ENCODE measurements at regions not wholly inside any gene's neighbourhood (a gene's known extent, or its start where the extent isn't known, plus 50 kb on each side); places are given as distances from the start of the nearest gene placed in this dataset.

DNA sequence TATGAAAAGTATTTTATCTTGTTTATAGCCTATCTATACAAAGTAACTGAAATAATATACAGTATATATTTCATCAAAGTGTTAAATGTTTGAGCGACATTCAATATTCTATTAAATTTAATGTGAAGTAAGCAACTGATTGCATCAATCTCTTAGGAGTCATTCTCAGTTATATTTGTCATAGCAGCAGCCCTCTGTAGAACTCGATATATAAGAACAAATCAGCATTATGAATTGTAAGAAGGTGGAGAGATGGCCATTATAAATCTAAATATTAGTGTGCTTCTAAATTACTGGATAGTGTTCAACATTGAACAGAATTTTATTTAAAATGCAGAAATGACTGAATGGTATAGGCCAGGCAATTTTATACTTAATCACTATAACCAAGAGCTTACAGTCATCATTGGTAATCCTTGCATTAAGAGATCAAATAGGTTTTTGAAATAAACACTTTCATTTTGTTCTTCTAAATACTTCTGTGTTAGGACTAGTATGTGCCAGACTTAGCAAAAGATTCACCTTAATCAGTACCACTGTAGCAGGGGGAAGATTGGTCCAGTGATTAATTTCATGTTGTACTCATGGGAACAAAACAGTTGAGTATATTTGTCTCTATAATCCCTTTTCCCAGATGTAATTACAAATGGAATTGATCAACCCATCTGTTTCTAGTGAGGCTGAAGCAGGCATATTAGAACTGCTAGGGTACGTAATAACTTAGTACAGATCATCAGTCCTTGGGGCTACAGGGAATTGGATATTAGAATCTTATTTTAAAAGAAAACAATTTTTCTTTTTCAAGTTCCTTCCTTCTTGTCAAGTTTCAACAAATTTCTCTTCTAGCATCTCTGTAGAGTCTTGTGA is 108.3 kb upstream of the TYRP1 start:
- Histone ChIP-seq H3K27ac (ENCODE audit: low read depth, low read length) (no peak overlapping the region), H2AFZ (ENCODE audit: low read length) (no peak overlapping the region), H4K20me1 (ENCODE audit: insufficient read depth, low read length) (no peaks in the 10 kb centered on the region), H3K4me1 (ENCODE audit: insufficient read depth, low read length) (no peaks in the 10 kb centered on the region), H3K4me2 (ENCODE audit: insufficient read depth, low read length) (no peak overlapping the region), H3K79me2 (ENCODE audit: insufficient read depth, low read length) (no peaks in the 10 kb centered on the region), H3K4me3 (ENCODE audit: insufficient read depth, low read length) (no peak overlapping the region), H3K36me3 (ENCODE audit: insufficient read depth, low read length) (no peaks in the 10 kb centered on the region), H3K27me3 (ENCODE audit: insufficient read depth, low read length) (no peaks in the 10 kb centered on the region), H3K9me3 (ENCODE audit: low read depth, low read length) (no peaks in the 10 kb centered on the region)
- no peak for DNase-seq (ENCODE audit: insufficient read length, low spot score, missing footprints)
- TF ChIP-seq, protein P1, sequence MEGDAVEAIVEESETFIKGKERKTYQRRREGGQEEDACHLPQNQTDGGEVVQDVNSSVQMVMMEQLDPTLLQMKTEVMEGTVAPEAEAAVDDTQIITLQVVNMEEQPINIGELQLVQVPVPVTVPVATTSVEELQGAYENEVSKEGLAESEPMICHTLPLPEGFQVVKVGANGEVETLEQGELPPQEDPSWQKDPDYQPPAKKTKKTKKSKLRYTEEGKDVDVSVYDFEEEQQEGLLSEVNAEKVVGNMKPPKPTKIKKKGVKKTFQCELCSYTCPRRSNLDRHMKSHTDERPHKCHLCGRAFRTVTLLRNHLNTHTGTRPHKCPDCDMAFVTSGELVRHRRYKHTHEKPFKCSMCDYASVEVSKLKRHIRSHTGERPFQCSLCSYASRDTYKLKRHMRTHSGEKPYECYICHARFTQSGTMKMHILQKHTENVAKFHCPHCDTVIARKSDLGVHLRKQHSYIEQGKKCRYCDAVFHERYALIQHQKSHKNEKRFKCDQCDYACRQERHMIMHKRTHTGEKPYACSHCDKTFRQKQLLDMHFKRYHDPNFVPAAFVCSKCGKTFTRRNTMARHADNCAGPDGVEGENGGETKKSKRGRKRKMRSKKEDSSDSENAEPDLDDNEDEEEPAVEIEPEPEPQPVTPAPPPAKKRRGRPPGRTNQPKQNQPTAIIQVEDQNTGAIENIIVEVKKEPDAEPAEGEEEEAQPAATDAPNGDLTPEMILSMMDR (IDR thresholded peaks at IDR 0.05; ENCODE audit: extremely low read depth, low read depth, low read length): no peak

DNA sequence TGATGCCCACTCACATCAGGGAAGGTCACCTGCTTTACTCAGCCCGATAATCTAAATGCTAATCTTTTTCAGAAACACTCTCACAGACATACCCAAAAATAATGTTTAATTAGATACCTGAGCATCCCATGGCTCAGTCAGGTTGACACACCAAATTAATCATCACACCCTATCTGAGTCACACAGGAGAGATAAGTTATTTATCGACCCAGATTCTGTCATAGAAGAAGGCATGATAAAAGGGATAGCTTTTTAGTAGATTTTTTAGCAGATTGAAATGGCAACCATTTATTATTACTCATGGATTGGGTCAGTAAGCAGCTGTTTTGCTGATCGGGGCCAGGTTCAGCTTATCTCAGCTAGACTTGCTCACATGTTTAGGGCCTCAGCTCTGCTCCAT is 97.8 kb upstream of the TYRP1 start:
- TF ChIP-seq, protein P1 (IDR thresholded peaks at IDR 0.05; ENCODE audit: extremely low read depth, low read depth, low read length): no peak
- no peak overlapping the region for H3K4me3 ChIP-seq (ENCODE audit: insufficient read depth, low read length)
- H3K4me2 ChIP-seq (ENCODE audit: insufficient read depth, low read length): no peak overlapping the region
- no peaks in the 10 kb centered on the region for H4K20me1 ChIP-seq (ENCODE audit: insufficient read depth, low read length)
- H3K9me3 ChIP-seq (ENCODE audit: low read depth, low read length): no peaks in the 10 kb centered on the region
- no peaks in the 10 kb centered on the region for H3K4me1 ChIP-seq (ENCODE audit: insufficient read depth, low read length)
- no peak overlapping the region for H2AFZ ChIP-seq (ENCODE audit: low read length)
- no peak overlapping the region for H3K27ac ChIP-seq (ENCODE audit: low read depth, low read length)
- H3K27me3 ChIP-seq (ENCODE audit: insufficient read depth, low read length): no peaks in the 10 kb centered on the region
- H3K79me2 ChIP-seq (ENCODE audit: insufficient read depth, low read length): no peaks in the 10 kb centered on the region
- no peaks in the 10 kb centered on the region for H3K36me3 ChIP-seq (ENCODE audit: insufficient read depth, low read length)
- DNase-seq (ENCODE audit: insufficient read length, low spot score, missing footprints): no peak

DNA sequence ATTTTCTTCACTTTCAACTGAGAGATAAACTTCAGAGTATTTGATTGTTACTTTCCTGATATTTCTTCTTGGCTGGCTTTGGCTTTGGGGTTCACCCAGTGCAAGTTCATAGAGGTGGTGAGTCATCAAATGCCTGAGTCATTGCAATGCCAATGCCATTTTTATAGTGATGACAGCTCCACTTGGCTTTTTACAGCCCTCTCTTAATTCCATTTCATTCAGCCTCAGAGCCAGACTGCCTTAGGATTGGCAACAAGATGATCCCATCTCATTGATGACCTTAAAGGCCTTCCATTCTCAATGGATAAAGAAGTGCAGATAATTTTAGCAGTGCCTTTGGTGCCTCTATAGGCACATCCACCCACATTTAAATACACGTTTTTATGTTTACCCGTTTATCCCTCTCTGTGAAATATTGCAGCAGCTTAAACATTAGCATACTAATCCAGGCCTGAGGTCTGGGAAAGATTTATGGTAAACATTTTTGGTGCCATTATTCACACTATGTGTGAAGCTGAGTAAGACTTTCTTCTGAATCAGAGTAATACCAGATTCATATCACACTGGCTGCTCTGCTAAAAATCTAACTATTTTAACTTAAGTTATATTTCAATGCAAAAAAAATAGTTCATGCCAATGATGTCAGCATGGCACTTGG is 88.9 kb upstream of the TYRP1 start:
- Histone ChIP-seq H3K27me3 (ENCODE audit: insufficient read depth, low read length) (no peaks in the 10 kb centered on the region), H3K9me3 (ENCODE audit: low read depth, low read length) (no peaks in the 10 kb centered on the region), H3K4me3 (ENCODE audit: insufficient read depth, low read length) (no peak overlapping the region), H3K4me1 (ENCODE audit: insufficient read depth, low read length) (no peaks in the 10 kb centered on the region), H3K79me2 (ENCODE audit: insufficient read depth, low read length) (no peaks in the 10 kb centered on the region), H4K20me1 (ENCODE audit: insufficient read depth, low read length) (no peaks in the 10 kb centered on the region), H2AFZ (ENCODE audit: low read length) (no peak overlapping the region), H3K36me3 (ENCODE audit: insufficient read depth, low read length) (no peaks in the 10 kb centered on the region), H3K4me2 (ENCODE audit: insufficient read depth, low read length) (no peak overlapping the region), H3K27ac (ENCODE audit: low read depth, low read length) (no peak overlapping the region)
- TF ChIP-seq, protein P1 (IDR thresholded peaks at IDR 0.05; ENCODE audit: extremely low read depth, low read depth, low read length): no peak
- no peak for DNase-seq (ENCODE audit: insufficient read length, low spot score, missing footprints)

DNA sequence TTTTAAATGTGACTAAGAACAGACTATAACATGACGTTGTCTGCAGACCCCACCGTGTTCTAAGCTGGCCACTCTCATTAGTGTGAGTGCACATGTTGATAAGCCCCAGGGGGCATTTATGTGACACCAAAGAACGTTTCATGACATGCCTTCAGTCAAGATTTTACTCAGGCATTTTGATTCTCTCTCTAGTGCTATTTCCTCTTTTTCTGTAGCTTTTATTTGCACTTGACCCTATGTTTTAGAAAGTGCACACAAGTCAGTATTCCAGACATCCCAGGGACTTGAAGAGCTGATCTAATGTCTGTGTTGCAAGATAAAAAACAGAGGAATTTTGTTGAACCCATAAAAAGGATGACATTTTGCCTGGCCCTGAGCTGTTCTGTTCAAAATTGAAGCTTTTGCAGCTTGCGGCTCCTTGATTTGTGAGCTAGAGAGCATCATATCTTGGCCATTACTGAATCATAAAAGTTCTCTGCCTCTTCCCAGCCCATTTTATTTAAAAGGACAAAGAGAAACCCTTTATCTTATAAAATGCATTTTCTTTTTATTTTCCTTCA is 80.9 kb upstream of the TYRP1 start:
- Histone ChIP-seq H4K20me1 (ENCODE audit: insufficient read depth, low read length) (no peaks in the 10 kb centered on the region), H3K4me1 (ENCODE audit: insufficient read depth, low read length) (no peaks in the 10 kb centered on the region), H3K4me3 (ENCODE audit: insufficient read depth, low read length) (no peak overlapping the region), H3K9me3 (ENCODE audit: low read depth, low read length) (no peaks in the 10 kb centered on the region), H3K79me2 (ENCODE audit: insufficient read depth, low read length) (no peaks in the 10 kb centered on the region), H3K27ac (ENCODE audit: low read depth, low read length) (no peak overlapping the region), H3K36me3 (ENCODE audit: insufficient read depth, low read length) (no peaks in the 10 kb centered on the region), H2AFZ (ENCODE audit: low read length) (no peak overlapping the region), H3K4me2 (ENCODE audit: insufficient read depth, low read length) (no peak overlapping the region), H3K27me3 (ENCODE audit: insufficient read depth, low read length) (no peaks in the 10 kb centered on the region)
- DNase-seq (ENCODE audit: insufficient read length, low spot score, missing footprints): no peak
- TF ChIP-seq, protein P1 (IDR thresholded peaks at IDR 0.05; ENCODE audit: extremely low read depth, low read depth, low read length): no peak

All from osteoblast (primary cell).